LNCAP (cell line): ENCODE measurements at regions not wholly inside any gene's neighbourhood (a gene's known extent, or its start where the extent isn't known, plus 50 kb on each side); places are given as distances from the start of the nearest gene placed in this dataset.

Experiments used
- CTCF ChIP-seq: fragments of 450-650 bp; IDR thresholded peaks from 2 replicates; pipeline ENCODE4 v1.5.1; 2017; ENCODE audit warnings: mild to moderate bottlenecking

GRCh38 chr5:67549296-67549618, 352.7 kb upstream of the CD180 start:
- TF ChIP-seq CTCF = no peak

GRCh38 chr5:67548520-67549295, 352.1 kb upstream of the CD180 start:
- TF ChIP-seq CTCF = no peak

GRCh38 chr5:67547682-67548081, 351.1 kb upstream of the CD180 start:
- TF ChIP-seq CTCF = no peak

GRCh38 chr5:67543720-67544270, 347.2 kb upstream of the CD180 start:
- no peak for TF ChIP-seq CTCF

- no peak for TF ChIP-seq CTCF
These were observed 345.9 kb upstream of the CD180 start for GRCh38 chr5:67542479-67542878.

GRCh38 chr5:67541875-67542274, 345.3 kb upstream of the CD180 start:
- TF ChIP-seq CTCF = no peak

GRCh38 chr5:67538855-67539506, 342.4 kb upstream of the CD180 start:
- TF ChIP-seq CTCF = no peak
